DND-41 (cell line): ENCODE measurements at regions not wholly inside any gene's neighbourhood (a gene's known extent, or its start where the extent isn't known, plus 50 kb on each side); places are given as distances from the start of the nearest gene placed in this dataset.

ENCODE experiments used
- ATAC-seq: fragments of 200-7000 bp; cut with Tn5 transposase; 3 replicates; pipeline ENCODE4 v1.9.1; 2021; ENCODE audit warnings: low read depth; ENCODE audit not compliant: insufficient read depth
- DNase-seq: peaks from one replicate; pipeline ENCODE4 v3.0.0-alpha.2; 2020
- H2AFZ ChIP-seq: 2 replicates; pipeline ENCODE4 v1.6.0; 2012; ENCODE audit warnings: low read depth, low read length
- H3K27ac ChIP-seq: 2 replicates; pipeline ENCODE4 v1.5.1; 2012; ENCODE audit warnings: low read length, inconsistent platforms
- H3K27me3 ChIP-seq: fragments of 200-600 bp; sonication (generic); 2 replicates; pipeline ENCODE4 v1.6.0; 2012; ENCODE audit warnings: low read length, mild to moderate bottlenecking, inconsistent platforms; ENCODE audit not compliant: insufficient read depth, poor library complexity
- H3K36me3 ChIP-seq: 2 replicates; pipeline ENCODE4 v1.5.1; 2012; ENCODE audit warnings: low read length, inconsistent platforms; ENCODE audit not compliant: insufficient read depth
- H3K4me1 ChIP-seq: 2 replicates; pipeline ENCODE4 v1.5.1; 2012; ENCODE audit warnings: mild to moderate bottlenecking, low read length; ENCODE audit not compliant: insufficient read depth
- H3K4me2 ChIP-seq: 2 replicates; pipeline ENCODE4 v1.6.0; 2012; ENCODE audit warnings: mild to moderate bottlenecking, moderate library complexity, low read length, inconsistent platforms; ENCODE audit not compliant: insufficient read depth
- H3K4me3 ChIP-seq, 2 experiments: fragments of 200-600 bp in 1 of 2; shearing (Covaris generic) in 1 of 2; 2 replicates each; pipeline ENCODE4 v1.5.1; 2012 to 2016; ENCODE audit warnings: inconsistent platforms in 2 of 2, low read length in 2 of 2, mild to moderate bottlenecking in 2 of 2, low read depth in 1 of 2, moderate library complexity in 1 of 2
- H3K79me2 ChIP-seq: 2 replicates; pipeline ENCODE4 v1.6.0; 2012; ENCODE audit warnings: low read length, inconsistent platforms; ENCODE audit not compliant: insufficient read depth
- H3K9ac ChIP-seq: 2 replicates; pipeline ENCODE4 v1.6.0; 2012; ENCODE audit warnings: low read depth, mild to moderate bottlenecking, inconsistent platforms, low read length, moderate library complexity
- H3K9me3 ChIP-seq: 2 replicates; pipeline ENCODE4 v1.5.1; 2012; ENCODE audit warnings: low read length, moderate library complexity, mild to moderate bottlenecking, inconsistent platforms; ENCODE audit not compliant: insufficient read depth, severe bottlenecking
- H4K20me1 ChIP-seq: 2 replicates; pipeline ENCODE4 v1.6.0; 2012; ENCODE audit warnings: low read length; ENCODE audit not compliant: insufficient read depth
- CTCF ChIP-seq: IDR thresholded peaks from 2 replicates; pipeline ENCODE4 v1.5.1; 2012; ENCODE audit warnings: borderline replicate concordance, low read length, moderate library complexity, mild to moderate bottlenecking; ENCODE audit not compliant: poor library complexity, severe bottlenecking; ENCODE audit errors: extremely low read depth
- EZH2 ChIP-seq: IDR thresholded peaks from 3 replicates; pipeline ENCODE4 v1.6.1; 2012; ENCODE audit warnings: borderline replicate concordance, low read depth, mild to moderate bottlenecking, moderate library complexity, low read length, inconsistent platforms; ENCODE audit not compliant: severe bottlenecking

GRCh38 chr1:8261398-8261762 is 56.5 kb upstream of the SLC45A1 start:
- DNase-seq (no peak), ATAC-seq (no peak)
- no peaks in the 10 kb centered on the region for H3K79me2 ChIP-seq
- no peak overlapping the region for H3K4me3 ChIP-seq
- H3K27me3 ChIP-seq, result no peaks in the 10 kb centered on the region
- no peaks in the 10 kb centered on the region for H3K9me3 ChIP-seq
- TF ChIP-seq CTCF (no peak), EZH2 (no peak)
- H2AFZ ChIP-seq, result no peak overlapping the region
- no peak overlapping the region for H3K9ac ChIP-seq
- no peak overlapping the region for H3K27ac ChIP-seq
- no peaks in the 10 kb centered on the region for H4K20me1 ChIP-seq
- no peaks in the 10 kb centered on the region for H3K4me1 ChIP-seq
- no peaks in the 10 kb centered on the region for H3K36me3 ChIP-seq
- no peak overlapping the region for H3K4me2 ChIP-seq

- Histone ChIP-seq H3K27ac (no peak overlapping the region), H3K4me3 (no peak overlapping the region), H3K4me1 (no peaks in the 10 kb centered on the region), H3K27me3 (no peaks in the 10 kb centered on the region), H3K36me3 (no peaks in the 10 kb centered on the region), H3K9me3 (no peaks in the 10 kb centered on the region), H4K20me1 (no peaks in the 10 kb centered on the region), H3K9ac (no peak overlapping the region), H2AFZ (no peak overlapping the region), H3K79me2 (no peaks in the 10 kb centered on the region), H3K4me2 (no peak overlapping the region)
- no peak for TF ChIP-seq CTCF
- no peak for TF ChIP-seq EZH2
- no peak for ATAC-seq
- no peak for DNase-seq
Measured at GRCh38 chr1:8259498-8260290, 58.2 kb upstream of the SLC45A1 start.

- Histone ChIP-seq H3K9ac (no peak overlapping the region), H3K36me3 (no peaks in the 10 kb centered on the region), H3K27ac (no peak overlapping the region), H3K9me3 (no peaks in the 10 kb centered on the region), H3K79me2 (no peaks in the 10 kb centered on the region), H3K4me3 (no peak overlapping the region), H3K4me2 (no peak overlapping the region), H3K27me3 (no peaks in the 10 kb centered on the region), H2AFZ (no peak overlapping the region), H4K20me1 (no peaks in the 10 kb centered on the region), H3K4me1 (no peaks in the 10 kb centered on the region)
- no peak for ATAC-seq
- no peak for DNase-seq
- no peak for TF ChIP-seq CTCF
- no peak for TF ChIP-seq EZH2
Measured at GRCh38 chr1:8257621-8258020, 60.3 kb upstream of the SLC45A1 start.

- no peak overlapping the region for H3K27ac ChIP-seq
- no peak overlapping the region for H3K4me2 ChIP-seq
- no peaks in the 10 kb centered on the region for H4K20me1 ChIP-seq
- no peaks in the 10 kb centered on the region for H3K4me1 ChIP-seq
- H3K4me3 ChIP-seq, result no peak overlapping the region
- H3K36me3 ChIP-seq, result no peaks in the 10 kb centered on the region
- ATAC-seq, result no peak
- no peak overlapping the region for H2AFZ ChIP-seq
- no peak overlapping the region for H3K9ac ChIP-seq
- no peaks in the 10 kb centered on the region for H3K79me2 ChIP-seq
- H3K9me3 ChIP-seq, result no peaks in the 10 kb centered on the region
- TF ChIP-seq CTCF (no peak), EZH2 (no peak)
- DNase-seq, result no peak
- H3K27me3 ChIP-seq, result no peaks in the 10 kb centered on the region
Measured at GRCh38 chr1:8256321-8256720, 61.6 kb upstream of the SLC45A1 start.
